Stimulated activated CD4-positive, alpha-beta T cell treated with anti-CD3 and anti-CD28 coated beads, Interleukin-12 subunit alpha, Interleukin-12 subunit beta, amount 100 ng/mL, for 24 hours (primary cell): ENCODE measurements at regions not wholly inside any gene's neighbourhood (a gene's known extent, or its start where the extent isn't known, plus 50 kb on each side); places are given as distances from the start of the nearest gene placed in this dataset.

Experiments used
- DNase-seq, 2 experiments: peaks; one replicate each; pipeline ENCODE4 v3.0.0-alpha.2; 2020; ENCODE audit warnings: low read depth in 2 of 2

- no peak for DNase-seq
Observed at GRCh38 chr13:33953203-33953602, 135.3 kb downstream of the RFC3 start.

GRCh38 chr13:33953781-33954180 is 135.8 kb downstream of the RFC3 start:
- DNase-seq, result no peak

DNA sequence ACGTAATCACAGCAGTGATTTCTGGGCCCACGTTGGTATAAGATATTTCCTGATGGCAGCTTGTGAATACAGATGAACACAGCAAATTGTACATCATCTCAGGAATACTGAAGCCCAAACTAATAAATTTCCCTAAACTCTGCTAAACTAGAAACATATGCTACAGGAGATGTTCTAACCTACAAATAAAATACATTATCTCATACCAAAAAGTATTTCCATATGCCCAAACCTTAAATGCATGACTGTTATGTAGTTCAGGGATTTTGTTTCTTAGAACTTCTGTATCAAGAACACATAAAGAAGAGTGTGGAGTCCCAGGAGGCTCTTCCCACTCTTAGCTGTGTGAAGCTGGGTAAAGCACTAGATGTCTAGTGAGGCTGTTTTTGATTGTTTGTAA is 138.4 kb downstream of the RFC3 start:
- DNase-seq, result no peak

DNA sequence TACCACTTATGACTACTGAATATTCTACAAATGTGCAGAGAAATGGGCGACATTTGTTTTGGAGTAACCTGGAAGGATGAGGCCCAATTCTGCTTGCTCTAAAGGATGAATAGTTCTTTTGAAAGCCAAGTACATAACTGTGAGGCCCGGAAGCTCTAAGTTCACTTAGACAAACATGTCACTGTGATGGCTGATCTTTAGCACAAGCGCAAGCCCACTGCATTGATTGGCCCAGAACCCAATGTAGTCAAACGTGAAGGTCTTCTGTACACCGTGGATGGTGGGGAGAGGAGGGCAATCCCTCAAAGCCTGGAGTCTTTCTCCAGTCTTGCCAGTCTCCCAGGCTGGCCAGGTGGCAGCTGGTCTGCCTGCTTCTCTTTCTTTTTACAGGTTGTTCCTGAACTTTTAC is 139.6 kb downstream of the RFC3 start:
- DNase-seq, result no peak

DNA sequence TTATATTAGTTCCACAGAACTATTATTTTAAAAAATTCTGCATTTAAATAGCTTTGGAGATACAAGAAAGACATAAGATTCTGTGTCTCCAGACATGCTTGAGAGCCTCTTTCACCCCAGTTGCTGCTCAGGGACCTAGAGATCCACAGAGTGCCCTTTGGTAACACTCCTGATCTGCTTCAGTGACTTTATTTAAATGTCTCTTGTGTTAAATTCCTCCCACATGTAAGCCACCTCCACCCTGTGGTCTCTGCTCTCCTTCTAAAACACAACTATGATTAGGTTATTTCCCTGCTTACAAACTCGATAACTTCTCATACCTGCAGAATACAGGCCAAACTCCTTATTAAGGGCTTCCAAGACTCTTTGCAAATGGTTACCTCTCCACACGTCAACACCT is 141.0 kb downstream of the RFC3 start:
- DNase-seq, result no peak

DNA sequence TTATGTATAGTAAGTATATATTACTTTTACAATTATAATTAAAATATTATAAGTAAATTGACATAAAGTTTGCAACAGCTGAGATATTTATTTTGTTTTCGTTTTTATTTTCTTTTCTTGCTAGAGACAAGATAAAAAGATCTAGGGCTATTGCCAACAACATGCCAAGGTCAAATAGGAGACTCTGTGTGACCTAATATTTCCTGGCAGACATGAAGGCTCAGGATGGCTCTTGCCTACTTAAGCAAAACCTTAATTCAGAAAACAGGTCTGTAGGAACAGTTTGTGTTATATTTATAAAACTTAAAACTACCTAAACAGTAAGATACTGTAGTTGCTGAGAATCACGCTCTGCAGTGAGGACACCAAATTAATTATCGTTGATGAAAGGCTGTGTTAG is 145.2 kb downstream of the RFC3 start:
- DNase-seq, result no peak

GRCh38 chr13:33963895-33964294 is 145.9 kb downstream of the RFC3 start:
- no peak for DNase-seq

DNA sequence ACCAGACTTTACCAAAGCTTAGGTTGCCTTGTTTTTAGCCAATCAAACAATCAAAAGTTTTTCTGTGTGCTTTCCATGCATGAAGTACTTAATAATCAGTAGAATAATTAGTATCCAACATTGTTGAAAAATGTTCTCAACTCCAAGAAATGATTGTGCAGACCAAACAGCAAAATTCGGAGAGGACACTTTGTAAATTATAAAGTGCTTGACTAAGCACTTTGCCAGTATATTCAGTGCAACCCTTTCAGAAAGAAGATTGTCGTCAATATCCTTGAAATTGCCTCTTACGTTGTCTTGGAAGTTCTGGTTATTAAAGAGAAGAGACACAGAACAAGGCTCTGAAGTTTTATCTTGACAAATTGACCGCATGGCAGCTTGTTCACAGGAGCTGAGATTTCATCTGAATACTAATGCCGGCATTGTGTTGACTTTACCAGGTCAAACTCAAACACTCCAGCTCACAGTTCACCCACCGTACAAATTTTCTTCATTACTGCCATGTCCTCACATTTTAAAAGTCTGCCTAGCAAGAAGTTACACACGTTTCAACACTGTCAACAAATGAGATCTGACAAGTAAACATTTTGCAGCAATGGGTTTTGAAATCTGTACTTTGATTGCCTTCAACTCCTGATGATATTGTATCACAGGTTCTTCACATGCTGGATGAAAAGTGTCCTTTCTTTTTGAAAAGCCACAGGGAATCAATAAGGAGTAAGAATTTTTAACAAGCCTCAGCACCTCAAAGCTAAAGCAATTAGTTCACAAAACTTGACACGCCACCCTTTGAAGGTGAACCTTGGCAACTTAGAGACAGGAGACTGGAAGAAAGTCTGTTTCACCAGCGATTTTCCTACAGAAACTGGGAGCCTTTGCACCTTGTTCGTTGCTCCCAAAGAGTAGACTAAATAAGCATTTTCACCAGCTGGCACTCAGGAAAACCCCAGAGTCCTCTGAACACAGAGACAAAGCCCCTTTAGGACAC is 150.9 kb downstream of the RFC3 start:
- DNase-seq, result no peak

DNA sequence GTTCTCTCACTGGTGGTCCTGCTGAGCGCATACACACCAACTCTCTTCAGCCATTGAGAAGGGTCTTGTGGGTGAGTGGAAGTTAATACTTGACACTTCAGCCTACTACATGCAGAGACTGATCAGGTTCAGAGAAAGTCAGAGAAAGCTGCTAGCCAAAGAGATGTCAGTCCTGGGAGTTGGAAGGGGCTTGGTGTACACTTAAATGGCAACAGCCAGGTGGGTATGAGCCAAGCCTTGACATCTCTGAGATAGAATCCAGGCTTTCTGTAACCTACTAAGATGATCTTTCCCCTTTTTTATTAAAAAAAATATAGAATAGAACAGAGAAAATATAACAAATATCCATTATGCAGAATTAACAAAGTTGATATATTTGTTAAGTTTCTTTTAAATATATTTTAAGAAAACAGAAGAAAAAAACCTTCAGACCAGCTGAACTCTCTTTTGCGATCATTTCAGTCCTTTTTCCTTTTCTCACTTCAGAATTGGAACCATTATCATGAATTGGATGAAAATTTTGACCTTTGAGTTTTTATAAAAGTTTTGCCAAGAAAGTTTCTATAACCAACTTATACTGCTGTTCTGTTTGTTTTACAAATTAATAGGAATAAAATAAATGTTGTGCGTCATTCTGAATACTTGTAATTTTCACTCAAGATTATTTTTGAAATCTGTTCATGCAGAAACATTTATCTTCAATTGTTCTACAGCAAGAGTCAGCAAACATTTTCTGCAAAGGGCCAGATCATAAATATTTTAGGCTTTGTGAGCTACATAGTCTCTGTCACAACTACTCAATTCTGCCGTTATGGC is 153.0 kb downstream of the RFC3 start:
- DNase-seq, result no peak

- DNase-seq, result no peak
Observed at GRCh38 chr13:33971562-33971819, 153.5 kb downstream of the RFC3 start.

DNA sequence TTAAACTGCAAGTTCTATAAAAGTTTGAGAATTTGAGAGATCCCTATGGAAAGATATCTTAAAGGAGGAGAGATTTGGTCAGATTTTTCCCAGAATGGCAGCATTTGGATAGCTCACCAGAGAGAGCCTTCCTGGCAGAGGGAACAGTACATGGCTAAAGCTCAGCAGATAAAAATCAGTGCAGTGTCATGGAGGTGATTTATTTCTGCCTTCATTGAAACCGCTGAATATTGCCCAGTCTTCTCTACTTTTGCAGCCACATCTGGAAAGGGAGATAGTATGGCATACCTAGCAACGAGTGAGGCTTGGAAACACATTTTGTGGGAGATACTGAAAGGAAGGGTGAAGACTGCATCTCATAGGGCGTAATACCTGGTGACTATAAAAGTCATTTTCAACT is 155.2 kb downstream of the RFC3 start:
- no peak for DNase-seq

DNA sequence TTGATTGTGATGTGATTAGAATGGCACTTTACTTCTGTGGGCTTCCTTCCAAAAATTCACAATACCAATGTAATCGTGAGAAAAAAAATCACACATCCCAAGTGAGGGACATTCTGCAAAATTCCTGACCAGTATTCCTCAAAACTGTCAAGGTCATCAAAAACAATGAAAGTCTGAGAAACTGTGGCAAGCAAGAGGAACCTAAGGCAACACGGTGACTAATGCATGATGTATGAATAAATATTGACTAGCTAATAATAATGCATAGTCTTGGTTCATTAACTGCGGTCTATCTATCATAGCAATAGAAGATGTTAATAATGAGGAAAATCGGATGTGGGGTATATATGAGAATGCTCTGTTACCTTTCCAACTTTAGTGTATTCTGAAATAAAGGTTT is 159.0 kb downstream of the RFC3 start:
- DNase-seq, result no peak

DNA sequence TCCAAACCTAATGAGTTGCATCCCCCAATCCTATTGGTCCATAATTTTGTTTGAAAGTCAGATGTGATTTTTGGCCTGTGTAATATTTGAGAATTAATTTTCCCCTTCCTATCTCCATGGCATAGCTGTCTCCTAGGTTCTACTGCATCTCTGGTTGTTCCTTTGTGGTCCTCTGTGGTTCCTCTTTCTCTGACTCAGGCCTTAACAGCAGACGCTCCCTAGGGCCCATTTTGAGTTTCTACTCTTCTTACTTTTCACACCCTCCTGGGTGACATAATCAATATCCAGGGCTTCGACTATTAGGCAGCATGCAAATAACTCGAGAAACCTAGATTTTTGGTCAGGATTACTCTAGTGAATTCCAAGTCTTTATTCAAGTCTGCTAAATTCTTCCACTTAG is 160.7 kb downstream of the RFC3 start:
- DNase-seq, result no peak

DNA sequence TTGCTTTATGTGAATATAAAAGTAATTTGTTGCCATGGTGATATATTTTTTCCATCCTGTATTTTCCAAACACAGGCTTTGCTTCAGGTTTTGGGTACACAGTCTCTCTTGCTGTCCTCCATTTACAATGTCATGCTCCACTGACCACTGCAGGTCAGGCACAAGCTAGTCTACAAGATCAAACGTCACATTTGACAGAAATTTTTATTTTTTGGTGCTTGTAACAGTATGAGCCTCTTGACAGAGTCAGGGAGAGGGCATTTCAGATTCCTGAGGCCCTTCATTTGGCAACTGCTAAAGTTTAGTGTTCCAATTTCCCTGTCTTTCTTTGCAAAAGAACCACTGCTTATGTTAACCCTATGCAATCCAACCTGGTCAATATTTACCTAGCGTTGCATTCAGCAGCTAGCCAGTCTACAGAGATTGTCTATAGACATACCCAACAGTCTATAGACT is 175.0 kb downstream of the RFC3 start:
- no peak for DNase-seq

- DNase-seq, result no peak
Observed at GRCh38 chr13:33994198-33994597, 176.2 kb downstream of the RFC3 start.

DNA sequence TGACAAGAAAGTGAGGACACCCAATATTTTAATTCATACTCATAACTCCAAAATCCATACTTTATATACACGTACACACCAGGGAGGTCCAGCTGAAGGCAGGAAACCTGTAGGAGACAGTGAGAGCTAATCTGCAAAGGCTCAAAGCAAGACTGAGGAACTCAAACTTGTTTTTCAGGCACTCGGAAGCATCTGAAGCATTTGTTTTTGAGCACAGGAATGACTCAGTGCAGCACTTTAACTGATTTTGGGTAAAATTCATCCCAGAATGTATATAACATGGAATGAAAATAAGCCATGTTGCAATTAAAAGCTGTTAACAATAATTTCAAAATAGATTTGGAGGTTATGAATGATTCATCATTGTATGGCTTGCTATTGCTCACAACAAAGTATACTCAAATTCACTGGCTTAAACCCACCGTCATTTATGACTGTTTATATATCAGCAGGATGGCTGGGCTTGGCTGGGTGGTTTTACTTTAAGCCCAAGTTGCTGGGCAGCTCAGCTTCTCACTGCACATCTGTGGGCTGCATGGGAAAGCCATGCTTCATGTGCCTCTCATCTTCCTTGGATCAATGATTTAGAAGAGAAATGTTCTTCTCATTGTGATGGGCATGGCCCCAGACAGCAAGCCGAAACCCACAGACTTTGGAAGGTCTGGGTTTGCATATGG is 177.0 kb downstream of the RFC3 start:
- no peak for DNase-seq

DNA sequence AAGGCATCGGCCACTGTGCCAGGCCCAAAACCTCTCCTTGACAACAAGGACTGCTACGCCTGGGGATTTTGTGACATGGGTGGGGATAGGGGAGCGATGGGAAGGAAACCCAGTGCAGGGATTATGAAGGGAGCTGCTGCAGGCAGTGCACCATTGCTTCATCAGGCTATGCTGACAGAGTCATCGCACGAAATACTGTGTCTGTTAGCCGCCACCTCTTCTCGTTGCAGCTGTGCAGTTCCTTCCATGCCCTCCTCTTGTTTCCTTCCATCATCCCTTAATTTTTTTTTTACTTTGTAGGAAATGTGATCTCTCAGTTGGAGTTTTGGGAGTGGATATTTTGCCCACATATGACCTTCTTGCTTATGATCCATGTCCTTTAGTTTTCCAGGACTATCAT is 178.7 kb downstream of the RFC3 start:
- DNase-seq, result no peak

DNA sequence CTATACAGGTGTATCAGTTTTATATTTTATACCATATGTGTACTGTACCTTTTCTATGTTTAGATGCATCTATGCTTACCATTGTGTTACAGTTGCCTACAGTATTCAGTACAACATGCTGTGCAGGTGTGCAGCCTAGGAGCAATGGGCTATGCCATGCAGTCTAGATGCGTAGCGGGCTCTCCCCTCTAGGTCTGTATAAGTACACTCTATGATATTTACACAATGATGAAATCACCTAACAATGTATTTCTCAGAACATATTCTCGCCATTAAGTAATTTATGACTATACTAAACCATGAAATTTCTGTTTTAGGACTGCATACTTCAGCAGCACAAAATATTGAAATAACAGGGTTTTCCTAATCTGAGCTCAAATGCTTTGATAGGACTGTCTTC is 179.6 kb downstream of the RFC3 start:
- no peak for DNase-seq

- no peak for DNase-seq
Observed at GRCh38 chr13:33999811-34000605, 182.1 kb downstream of the RFC3 start.

GRCh38 chr13:34000955-34001354 is 183.0 kb downstream of the RFC3 start:
- no peak for DNase-seq

GRCh38 chr13:34001389-34001788 is 183.4 kb downstream of the RFC3 start:
- DNase-seq, result no peak

DNA sequence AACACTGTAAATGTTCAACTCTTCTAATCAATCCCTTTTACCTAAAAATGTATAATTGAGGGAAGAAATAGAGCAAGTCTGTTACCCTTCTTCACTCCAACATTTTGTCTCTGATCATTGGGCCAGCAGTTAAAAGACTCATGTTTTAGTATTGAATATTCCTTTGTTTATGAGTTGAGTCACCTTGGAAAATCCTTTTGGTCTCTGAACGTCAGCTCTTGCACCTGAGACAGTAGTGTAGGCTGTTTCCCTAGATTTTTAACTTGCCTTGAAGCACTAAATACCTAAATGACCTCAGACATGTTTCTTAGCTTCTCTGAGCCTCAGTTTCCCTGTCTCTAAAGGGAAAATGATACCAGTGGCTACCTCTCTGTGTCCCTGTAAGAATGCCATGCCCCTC is 184.2 kb downstream of the RFC3 start:
- DNase-seq, result no peak
